NT2/D1 (cell line): ENCODE measurements at regions not wholly inside any gene's neighbourhood (a gene's known extent, or its start where the extent isn't known, plus 50 kb on each side); places are given as distances from the start of the nearest gene placed in this dataset.

Source experiments
- SUZ12 ChIP-seq: IDR thresholded peaks from 2 replicates; pipeline ENCODE4 v1.6.1; 2011; ENCODE audit not compliant: insufficient read length, insufficient read depth; ENCODE audit errors: extremely low read depth
- YY1 ChIP-seq: IDR thresholded peaks from 2 replicates; pipeline ENCODE4 v1.6.1; 2011; ENCODE audit not compliant: insufficient read length, insufficient read depth

GRCh38 chr11:34826384-34826726 lies 89.8 kb downstream of the APIP start:
- no peak for TF ChIP-seq SUZ12
- no peak for TF ChIP-seq YY1
